Thyroid gland (tissue), 4 donors: ENCODE measurements at regions not wholly inside any gene's neighbourhood (a gene's known extent, or its start where the extent isn't known, plus 50 kb on each side); places are given as distances from the start of the nearest gene placed in this dataset.

Experiments
- POLR2A ChIP-seq, 2 donors: fragments of 450-650 bp; IDR thresholded peaks; one replicate each; pipeline ENCODE4 v1.6.1; 2017; ENCODE audit warnings: antibody characterized with exemption in 2 of 2, mild to moderate bottlenecking in 2 of 2, moderate library complexity in 1 of 2
- TF ChIP-seq, protein P1 (sequence below), 6 experiments: fragments of 200-600 bp in 3 of 6; fragments of 450-650 bp in 3 of 6; sonication (generic) in 3 of 6; IDR thresholded peaks; one replicate each; pipeline ENCODE4 v1.5.1; 2016 to 2019; ENCODE audit warnings: antibody characterized with exemption in 6 of 6, mild to moderate bottlenecking in 2 of 6, inconsistent platforms in 1 of 6, moderate library complexity in 1 of 6

- TF ChIP-seq, protein P1, sequence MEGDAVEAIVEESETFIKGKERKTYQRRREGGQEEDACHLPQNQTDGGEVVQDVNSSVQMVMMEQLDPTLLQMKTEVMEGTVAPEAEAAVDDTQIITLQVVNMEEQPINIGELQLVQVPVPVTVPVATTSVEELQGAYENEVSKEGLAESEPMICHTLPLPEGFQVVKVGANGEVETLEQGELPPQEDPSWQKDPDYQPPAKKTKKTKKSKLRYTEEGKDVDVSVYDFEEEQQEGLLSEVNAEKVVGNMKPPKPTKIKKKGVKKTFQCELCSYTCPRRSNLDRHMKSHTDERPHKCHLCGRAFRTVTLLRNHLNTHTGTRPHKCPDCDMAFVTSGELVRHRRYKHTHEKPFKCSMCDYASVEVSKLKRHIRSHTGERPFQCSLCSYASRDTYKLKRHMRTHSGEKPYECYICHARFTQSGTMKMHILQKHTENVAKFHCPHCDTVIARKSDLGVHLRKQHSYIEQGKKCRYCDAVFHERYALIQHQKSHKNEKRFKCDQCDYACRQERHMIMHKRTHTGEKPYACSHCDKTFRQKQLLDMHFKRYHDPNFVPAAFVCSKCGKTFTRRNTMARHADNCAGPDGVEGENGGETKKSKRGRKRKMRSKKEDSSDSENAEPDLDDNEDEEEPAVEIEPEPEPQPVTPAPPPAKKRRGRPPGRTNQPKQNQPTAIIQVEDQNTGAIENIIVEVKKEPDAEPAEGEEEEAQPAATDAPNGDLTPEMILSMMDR (IDR thresholded peaks at IDR 0.05): no peak
- no peak for TF ChIP-seq POLR2A (IDR thresholded peaks at IDR 0.05)
These were observed 119.8 kb upstream of the SCAF11 start for GRCh38 chr12:46110223-46110611.
